DMS114 treated with DMSO at 0.1 percent for 48 hours (cell line): ENCODE measurements at regions not wholly inside any gene's neighbourhood (a gene's known extent, or its start where the extent isn't known, plus 50 kb on each side); places are given as distances from the start of the nearest gene placed in this dataset.

ENCODE experiments used
- DNase-seq: peaks from one replicate; lab custom pipeline; 2025; ENCODE audit not compliant: unreplicated experiment; lab: John Stamatoyannopoulos, UW

DNA sequence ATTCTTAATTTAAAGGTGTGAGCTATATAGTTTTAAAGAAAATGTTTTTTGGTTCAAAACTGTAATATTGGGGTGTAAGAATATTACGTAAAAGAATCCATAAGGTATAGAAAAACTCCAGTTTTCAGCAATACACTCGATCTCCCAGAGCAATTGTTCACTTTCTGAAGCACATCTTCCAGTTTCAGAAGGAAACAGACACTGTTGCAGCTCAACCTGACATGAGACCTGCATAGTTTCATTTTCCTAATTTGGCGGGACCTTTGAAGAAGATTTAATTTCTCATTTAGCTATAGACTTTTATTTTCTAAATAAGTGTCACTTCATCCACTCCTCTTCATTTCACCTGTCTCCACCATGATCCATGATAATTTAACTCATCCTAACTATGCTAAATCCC lies 281.5 kb downstream of the HTR1B start:
- no peak for DNase-seq

DNA sequence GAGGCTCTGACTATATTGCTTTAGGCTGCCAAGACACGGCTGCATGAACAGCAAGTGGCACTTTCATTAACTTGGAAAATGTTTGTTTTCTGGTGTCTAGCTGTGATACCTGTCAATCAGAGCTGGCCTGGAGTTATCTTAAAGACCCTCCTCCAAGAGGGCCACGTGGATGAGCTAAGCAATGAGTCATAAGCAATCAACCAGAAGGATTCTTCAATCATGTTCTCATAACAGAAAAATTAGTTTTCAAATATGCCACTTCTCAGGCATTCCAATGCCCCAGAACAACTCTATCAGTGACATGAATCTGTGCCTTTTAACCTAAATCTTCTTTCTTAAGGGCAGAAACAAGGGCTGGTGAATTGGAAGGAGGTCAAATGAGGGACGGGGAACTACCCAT lies 283.0 kb downstream of the HTR1B start:
- DNase-seq: no peak

DNA sequence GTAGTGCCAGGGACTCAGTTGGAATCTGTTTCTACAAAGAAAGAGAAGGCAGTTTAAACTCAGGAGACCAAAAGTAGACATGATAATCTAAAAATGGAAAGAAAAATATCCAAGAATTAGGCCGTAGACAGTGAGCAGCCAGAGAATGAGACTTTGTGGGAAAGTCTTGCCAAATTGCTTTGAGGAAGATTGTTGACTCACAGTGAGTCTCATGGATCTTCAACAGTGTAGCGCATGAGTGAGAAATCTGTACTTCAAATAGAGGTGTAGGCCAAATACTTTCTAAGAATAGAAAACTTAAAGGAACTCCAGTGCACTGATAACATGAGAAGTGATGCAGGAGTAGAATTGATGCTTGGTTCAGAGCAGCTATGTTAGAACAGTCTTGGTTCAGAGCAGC lies 284.5 kb downstream of the HTR1B start:
- DNase-seq: no peak

DNA sequence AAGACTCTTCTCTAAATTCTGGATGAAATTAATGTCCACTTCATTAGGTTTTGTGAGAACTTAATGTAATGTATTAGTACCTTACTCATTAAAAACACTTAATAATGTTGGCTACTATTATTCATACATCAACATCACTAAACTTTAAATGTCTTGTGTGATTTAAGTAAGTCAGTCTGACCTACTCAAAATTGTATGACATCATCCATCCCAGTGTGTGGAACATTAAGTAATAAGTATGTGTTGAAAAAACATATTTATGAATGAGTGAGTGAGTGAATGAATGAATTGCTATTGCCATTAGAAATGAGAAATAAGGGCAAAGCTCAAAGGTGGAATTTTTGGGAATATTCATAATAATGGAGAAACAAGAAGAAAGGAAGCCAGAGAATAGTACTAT lies 285.8 kb downstream of the HTR1B start:
- DNase-seq: no peak

DNA sequence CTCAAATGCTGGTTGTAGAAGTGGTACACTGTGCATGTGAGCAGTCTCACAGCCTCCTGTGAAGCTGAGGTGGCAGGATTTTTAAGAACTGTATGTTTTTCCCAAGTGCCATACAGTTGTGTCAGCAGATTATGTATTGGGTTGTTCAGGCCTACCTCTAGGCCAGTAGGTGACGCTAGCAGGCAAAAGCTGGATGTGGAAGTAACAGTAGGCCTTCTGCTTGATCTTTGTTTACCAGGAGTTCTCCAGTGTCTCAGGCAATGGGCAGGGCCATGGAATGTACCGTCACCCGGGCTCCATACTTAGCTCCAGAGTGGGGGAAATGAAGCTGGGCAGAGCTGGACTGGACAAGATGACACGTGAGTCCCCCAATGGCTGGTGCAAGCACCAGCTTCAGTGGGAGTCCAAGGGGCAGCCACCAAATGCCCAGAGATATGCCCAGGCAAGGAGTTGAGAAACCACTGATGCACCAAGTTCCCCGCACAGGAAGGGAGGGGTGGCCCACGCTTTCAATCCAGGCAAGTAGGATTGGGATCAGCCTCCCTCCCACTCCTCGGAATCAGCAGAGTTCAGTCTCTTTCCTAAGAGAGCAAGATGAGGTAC lies 289.7 kb downstream of the HTR1B start:
- DNase-seq: no peak

DNA sequence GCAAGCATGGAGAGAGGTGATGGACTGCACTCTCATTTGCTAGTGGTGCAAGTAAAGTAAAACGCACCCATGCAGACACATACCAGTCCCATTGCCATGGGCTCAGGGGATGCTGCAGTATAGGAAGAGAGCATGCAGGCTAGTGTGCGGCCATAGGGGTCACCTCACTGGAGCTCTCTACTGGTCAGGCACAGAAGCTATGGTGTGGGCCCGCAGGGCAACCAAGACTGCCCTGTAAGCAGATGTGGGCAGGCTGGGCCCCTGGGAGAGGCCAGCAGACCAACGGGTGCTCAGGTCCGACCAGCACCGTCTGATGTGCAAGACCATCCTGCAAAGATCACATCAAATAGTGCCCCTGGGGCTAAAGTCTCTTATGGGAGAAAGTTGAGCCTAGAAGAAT lies 290.7 kb downstream of the HTR1B start:
- DNase-seq: no peak

DNA sequence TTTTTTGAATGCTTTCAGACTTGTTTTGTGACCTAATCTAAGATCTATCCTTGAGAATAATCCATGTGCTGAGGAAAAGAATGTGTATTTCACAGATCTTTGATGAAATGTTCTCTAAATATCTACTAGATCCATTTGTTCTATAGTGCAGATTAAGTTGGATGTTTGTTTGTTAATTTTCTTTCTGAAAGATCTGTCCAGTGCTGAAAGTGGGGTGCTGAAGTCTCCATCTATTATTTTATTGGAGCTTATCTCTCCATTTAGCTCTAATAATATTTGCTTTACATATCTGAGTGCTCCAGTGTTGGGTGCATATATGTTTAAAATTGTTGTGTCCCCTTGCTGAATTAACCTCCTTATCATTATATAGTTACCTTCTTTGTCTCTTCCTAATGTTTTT lies 303.6 kb downstream of the HTR1B start:
- no peak for DNase-seq

DNA sequence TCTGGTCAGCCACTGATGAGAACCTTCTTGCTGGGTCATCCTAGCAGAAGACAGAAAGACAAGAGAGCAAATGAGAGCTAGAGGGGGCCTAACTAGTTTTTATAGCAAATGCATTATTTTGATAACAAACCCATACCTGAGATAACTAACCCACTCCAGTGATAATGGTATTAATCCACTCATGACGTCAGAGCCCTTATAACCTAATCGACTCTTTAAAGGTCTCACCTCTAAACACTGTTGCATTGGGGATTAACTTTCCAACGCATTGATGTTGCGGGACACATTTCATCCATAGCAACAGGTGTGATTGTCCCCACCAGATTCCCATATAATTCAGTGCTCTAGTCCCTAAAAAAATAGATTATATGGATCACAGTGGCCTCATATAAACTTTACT lies 312.1 kb downstream of the HTR1B start:
- DNase-seq: no peak

DNA sequence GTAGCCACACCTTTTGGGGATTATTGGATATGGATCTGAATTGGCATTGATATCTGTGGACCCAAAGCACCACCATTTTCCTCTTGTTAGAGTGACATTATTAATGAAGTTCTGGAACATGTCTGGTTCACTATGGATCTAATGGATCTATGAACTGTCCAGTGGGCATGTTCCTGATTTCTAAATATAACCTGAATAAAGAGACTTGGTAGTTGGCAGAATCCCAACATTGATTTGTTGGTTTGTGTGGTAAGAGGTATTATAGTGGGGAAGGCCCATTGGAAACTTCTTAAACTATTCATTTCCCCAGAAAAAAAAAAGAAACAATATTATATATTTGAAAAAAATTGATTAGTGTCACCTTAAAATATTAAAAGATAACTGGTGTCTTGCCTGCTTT lies 312.6 kb downstream of the HTR1B start:
- no peak for DNase-seq

DNA sequence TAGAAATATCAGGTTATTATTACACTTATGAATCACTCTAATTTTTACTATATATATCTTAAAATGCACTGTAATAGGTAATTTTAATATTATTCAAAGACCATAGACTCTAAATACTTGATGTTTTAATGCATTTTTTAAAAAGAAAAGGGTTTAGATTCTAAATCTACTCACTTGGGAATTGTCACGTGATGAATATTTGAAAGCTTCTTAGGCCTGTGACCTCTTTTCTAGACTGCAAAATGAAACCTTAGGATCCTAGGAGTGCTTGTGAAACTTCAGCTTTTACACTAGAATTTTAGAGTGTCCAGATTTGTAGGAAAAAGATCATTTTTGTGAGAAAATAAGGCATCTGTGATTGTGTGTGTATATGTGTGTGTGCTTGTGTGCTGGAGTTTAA lies 318.0 kb downstream of the HTR1B start:
- no peak for DNase-seq

DNA sequence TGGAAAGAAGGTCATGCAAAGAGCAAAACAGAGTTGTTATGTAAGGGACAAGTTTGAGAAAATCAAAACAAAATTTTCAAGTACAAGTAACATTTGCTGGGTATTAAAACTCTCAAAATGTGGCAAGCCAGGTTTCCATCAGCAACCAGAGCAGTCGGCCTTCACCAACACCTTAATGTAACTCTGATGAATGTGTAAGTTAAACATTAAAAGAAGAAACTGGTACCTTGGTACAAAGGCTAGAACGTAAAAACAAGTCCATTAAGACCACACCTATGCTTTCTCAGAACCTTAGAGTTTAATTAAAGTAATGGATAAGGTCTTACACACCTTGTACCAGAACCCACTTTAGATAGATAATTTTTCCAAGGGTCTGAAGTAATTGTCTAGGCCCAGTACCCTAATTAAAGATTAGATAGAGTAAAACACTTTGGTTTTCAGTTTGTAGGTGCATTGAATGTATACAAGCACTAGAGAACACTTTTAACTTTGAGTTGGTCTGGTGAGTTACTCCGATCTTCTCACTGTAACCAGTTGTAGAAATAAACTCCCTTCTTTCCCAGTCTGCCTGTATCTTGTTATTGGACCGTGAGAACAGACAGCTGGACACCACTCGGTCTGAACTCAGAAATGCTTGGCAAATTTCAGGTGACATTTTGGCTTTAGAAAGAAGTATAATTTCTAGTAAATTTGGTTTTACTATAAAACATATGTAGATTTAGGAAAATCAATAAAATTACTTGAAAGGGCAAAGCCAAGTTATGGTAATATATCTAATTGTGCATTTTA lies 319.4 kb downstream of the HTR1B start:
- DNase-seq: no peak

DNA sequence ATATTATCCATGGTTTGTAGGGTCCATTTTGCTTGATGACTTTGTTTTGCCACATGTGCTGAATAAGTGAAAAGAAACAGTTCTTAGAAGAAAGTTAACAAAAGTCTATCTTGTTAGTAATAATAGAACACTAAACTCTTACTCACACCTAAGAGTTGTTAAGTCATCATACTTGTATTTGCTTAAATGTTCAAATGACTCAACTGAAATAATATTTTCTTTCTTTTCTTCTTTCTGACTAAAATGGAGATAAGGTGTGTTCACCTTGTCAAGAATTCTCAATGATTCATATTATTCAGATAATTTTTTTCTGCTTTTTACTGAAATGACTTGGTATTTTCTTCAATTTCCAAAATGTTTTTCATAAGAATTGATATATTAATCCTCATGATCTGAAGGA lies 327.2 kb downstream of the HTR1B start:
- no peak for DNase-seq

DNA sequence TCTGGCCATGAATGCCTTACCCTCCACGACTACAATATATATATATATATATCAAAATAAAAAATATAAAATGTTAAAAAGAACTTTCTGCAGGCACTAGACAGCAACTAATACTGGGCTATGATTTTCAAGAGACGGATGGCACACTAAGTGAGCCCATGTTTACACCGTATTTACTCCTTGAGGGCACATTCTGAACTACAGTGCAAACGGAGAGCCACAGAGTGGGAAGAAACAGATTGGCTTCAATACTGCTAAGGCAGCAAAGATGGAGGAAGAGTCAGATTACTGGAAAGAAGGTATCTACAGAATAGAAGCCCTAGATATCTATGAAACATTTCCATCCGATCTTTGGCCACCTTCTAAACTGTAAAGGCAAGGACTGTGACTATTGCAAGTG lies 330.3 kb downstream of the HTR1B start:
- DNase-seq: no peak

DNA sequence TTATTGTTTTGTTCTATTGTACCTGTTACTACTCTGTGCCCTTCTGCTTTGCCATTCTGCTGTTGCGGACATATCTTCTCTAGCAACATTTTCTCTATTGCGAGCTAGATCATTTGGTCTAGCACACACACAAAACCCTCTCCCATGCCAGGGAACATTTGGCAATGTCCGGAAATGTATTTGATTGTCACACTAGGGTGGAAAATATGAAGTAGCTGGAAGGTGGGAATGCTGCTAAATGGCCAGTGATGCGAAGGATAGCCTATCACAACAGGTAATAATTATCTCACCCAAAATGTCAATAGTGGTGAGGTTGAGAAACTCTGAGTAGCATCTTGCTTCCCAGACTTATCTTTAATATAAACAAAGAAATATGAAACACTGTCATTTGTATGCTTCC lies 331.9 kb downstream of the HTR1B start:
- DNase-seq: no peak

DNA sequence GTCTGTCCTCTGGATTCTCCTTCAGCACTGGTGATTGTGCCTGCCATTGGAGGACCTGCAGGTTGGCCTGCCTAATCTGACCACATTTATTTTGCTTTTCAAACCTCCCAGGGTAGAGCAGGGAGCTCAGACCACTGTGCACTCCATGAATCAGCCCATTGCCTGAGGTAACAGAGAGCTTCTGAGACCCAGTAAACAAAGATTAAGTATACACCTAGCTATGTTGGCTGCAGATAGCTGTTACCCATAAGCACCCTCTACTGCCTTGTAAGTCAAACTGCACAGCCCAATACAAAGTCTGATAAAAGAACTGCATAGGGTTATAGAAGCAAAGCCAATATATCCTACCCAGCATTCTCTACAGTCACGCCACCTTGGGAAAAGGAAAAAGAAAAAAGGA lies 338.7 kb downstream of the HTR1B start:
- no peak for DNase-seq

DNA sequence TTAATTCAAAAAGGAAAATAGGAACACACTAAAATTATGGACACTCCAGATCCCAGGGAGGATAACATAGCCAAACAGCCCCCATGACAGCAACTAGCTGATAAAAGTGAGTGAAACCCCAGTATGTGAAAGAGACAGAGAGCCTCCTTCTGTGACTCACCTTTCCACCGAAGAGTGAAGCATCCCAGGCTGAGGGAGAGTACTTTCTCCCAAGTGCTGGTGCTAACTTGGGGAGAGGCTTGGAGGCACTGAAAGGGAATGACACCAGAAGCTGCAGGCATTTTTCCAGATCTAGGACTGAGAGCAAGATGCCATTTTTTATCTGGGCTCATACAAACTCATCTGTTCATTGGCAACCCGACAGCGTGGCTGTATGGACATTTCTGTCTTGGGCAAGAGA lies 339.8 kb downstream of the HTR1B start:
- no peak for DNase-seq

DNA sequence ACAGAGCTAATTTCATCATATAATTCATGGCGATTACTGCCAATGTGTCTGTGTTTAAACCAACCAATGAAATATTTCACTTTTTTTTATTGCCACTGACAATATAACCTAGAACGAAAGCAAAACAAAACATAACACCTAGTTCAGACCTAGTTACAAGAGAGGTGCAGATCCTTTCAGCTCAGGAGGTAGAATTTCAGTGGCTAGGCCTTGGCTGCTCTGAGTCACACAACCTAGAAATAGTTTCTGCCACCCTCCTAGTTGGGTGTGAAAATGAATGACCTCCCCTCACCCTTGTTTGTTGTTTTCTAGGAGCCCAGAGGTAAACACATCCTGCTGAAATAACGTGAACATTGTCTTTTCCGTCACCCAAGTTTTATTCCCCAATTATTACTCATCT lies 356.3 kb downstream of the HTR1B start:
- no peak for DNase-seq

DNA sequence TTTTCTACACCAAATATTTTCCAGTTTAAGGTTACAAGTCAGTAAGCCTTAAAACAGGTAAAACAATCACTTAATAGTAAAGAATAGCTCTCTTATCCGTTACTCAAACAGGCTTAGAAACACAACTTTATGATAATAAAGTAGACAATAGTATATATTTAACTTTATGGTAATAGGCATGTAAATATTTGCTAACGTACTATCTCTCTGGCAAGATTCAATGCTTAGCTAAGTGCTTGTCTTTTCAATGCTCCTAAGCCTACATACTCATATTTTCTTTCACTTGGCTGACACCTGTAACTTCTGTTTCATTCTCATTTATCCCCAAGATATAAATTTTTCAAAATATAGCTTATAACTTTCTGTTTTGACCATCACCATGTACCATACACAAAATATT lies 358.2 kb downstream of the HTR1B start:
- no peak for DNase-seq

DNA sequence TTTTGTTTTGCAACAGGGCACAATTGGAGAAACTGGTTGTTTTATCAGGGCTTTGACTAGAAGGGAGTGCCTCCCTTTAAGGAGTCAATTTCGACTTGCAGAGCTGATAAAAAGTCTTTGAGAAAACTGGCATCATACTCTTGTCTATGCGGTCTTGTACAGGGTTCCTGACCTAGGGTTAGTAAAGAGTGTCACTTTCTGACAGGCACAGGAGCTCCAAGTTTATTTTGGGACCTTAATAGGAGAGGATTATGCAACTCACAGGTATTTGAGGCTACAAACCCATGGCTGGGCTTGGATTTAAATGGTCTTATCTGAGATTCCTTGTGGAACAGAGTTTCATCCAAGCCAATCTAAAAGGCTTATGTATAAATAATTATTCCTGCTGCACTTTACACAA lies 365.4 kb downstream of the HTR1B start:
- DNase-seq: no peak

DNA sequence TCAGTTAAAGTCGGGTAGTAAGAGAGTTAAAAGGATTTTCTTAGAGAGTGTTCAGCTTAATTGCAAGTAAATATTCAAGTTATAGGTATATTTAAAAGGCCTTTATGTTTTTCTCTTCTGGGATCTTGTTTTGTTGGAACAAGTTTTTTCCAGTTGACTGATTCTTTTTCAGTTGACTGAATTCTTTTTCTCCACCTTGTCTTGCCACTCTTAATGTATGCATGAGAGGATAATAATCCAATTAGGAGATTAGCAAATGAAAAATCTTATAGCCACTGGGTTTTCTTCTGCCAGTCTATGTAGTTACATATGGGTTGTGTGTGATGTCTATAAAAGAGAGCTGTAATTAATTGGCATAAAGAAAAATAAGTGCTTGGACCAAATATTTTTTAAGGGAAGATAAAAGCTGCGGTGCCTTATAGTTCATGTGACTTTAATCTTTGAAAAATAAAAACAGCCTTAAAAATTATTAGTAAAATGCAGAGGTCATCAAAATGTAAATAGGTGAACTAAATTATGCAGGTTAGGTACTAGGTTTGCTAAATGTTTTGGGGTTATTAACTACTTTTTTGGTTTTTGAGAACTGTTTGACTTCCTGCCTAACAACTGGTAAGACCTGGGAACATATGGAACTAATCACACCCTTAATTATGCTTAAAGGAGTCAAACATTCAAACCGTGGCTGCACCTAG lies 367.2 kb downstream of the HTR1B start:
- DNase-seq: no peak

DNA sequence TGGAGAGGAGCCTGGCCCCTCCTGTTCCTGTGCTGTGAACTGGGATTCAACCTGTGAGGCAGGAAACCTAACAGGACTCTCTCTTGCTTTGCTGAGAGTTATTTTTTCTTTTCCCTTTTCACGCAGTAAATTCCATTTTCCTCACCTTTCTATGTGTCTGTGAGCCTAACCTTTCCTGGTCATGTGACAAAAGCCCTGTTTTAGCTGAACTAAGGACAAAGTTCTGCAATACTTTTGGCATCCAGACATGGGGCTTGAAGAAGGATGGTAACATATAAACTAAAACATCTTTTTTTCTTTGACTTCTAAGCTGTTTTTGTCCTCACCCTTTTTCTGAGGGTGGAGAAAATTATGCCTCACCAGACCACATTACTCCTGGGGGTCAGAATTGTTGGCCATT lies 368.5 kb downstream of the HTR1B start:
- no peak for DNase-seq

DNA sequence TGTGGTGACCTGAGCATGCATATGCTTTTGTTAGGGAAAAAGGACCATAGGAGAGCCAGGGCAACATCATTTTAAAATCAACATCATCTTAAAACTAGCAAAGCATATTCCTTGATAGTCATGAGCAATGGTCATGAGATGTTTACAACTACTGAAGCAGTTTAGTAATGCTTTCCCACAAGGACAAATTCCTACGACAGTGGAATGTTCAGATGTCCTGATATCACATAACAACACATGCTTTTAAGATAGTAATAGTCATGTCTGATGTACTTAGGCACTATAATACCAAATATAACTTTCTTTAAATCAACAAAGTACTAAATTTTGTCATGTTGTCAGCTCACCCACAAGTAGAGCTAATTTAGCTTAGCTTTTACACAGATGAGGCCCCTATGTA lies 370.3 kb downstream of the HTR1B start:
- no peak for DNase-seq

DNA sequence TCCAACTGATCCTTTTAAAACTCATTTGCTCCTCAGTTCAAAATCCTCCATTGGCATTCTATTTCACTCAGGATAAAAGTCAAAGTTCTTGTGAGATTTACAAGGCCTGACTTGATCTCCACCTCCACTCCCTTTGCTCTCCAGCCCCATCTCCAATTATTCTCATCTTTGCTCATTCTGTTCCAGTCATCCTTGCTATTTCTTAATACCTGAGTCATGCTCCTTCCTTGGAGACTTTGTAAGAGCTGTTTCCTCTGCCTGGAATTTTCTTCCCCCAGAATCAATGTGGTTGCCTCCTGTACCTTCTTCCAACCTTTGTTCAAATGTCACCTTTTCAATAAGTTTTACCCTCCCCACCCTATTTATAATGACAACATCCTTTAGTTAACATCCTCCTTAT lies 373.5 kb downstream of the HTR1B start:
- DNase-seq: no peak
